Stimulated activated CD4-positive, alpha-beta T cell treated with anti-CD3 and anti-CD28 coated beads, Interleukin-12 subunit alpha, Interleukin-12 subunit beta, amount 100 ng/mL, for 48 hours (primary cell): ENCODE measurements at regions not wholly inside any gene's neighbourhood (a gene's known extent, or its start where the extent isn't known, plus 50 kb on each side); places are given as distances from the start of the nearest gene placed in this dataset.
"Not testable (repeated sequence)": the region's sequence is repeated elsewhere in the genome, so short reads cannot be mapped to it uniquely, and the experiment has no call there.

ENCODE experiments used
- DNase-seq, 3 donors: peaks; one replicate each; pipeline ENCODE4 v3.0.0-alpha.2; 2020; ENCODE audit warnings: low read depth in 2 of 3, low spot score in 1 of 3

DNA sequence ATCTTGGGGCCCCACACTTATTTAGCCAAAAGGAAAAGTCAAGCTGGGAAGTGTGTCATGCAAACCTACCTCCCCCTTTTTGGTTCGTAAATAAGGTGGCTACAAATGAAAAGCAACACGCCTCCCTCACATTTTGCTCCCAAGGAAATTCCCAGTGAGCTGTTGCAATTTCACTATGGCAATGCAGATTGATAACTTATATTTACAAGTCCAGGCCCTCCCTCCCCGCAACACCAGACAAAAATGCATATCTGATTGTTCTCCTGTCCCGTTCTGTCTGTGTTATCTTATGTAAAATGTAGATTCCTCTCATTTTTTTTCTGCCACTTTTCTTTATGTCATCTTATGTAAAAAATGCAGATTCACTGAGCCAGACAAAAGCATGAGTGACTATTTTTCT, 1305.3 kb downstream of the SLITRK5 start:
- no peak for DNase-seq

DNA sequence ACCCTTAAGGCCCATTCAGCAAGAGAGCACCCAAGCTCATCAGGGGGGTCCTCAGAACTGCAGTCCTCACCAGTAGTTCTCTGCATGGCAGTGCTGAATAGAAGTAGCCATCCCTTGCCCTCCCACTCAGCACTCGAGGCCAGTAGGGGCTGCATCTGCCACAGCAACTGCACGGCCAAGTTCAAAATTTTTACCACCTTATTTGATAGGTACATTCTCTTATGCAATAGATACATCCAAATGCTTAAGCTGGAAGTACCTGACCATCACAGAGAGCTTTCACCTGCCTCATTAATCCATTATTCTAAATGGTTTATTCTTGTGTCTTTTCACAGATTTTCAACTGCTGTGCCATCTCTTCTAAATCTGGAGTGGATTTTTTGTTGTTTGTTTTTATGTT, 1307.4 kb downstream of the SLITRK5 start:
- DNase-seq = no peak

DNA sequence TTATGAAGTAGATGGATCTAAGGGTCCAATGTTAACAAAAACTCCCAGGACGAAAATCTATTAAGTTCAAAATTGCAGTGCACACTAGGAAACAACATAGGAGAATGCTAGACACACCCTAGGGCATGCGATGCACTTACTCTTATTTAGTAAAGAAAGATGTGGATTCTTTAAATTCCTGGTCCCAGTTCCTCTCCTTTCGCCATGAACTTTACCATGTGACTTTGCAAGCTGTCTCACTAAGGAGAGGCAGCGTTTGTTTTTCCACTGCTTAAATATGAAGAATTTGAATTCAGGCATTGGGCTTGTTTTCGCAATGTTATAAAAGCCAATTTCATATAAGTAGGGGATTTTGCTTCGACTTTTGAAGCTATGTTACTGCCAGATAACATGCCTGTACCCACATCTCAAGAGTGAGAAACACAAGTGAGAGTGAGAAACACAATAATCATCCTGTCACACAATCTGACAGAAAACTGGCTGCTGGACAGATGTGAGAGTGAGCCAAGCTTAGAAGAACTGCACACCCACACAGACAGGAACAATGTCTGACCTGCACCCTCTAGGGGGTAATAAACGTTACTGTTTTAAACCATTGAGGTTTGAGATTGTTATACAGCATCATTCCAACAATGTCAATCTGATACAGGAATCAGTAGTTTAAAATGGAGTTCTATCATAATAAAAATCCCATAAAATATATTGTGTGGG, 1308.4 kb downstream of the SLITRK5 start:
- no peak for DNase-seq

DNA sequence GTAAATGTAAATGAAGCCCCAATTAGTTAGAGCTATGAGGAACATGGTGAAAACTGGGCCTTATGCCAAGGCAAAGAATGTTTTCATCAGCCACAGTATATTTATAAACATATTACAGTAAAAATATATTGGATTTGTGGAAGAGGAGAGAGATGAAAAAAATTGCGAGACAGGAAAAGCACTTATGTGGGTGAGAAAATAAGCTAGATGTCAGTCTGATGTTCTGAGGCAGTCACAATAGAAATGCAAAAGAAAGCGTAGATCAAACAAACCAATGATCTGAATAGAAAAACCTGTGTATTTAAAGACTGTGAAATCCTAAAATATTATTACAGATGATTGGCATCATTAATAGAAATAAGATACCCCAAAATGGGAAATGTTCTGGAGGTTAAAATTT, 1332.5 kb downstream of the SLITRK5 start:
- no peak for DNase-seq

DNA sequence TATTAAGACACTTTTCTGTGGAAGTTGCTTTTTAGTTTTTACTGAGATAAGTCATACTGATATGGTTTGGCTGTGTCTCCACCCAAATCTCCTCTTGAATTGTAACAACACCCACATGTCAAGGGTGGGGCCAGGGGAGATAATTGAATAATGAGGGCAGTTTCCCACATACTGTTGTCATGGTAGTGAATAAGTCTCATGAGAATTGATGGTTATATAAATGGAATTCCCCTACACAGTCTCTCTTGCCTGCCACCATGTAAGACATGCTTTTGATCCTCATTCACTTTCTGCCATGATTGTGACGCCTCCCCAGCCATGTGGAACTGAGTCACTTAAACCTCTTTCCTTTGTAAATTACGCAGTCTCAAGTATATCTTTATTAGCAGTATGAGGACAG, 1340.4 kb downstream of the SLITRK5 start:
- DNase-seq = no peak

DNA sequence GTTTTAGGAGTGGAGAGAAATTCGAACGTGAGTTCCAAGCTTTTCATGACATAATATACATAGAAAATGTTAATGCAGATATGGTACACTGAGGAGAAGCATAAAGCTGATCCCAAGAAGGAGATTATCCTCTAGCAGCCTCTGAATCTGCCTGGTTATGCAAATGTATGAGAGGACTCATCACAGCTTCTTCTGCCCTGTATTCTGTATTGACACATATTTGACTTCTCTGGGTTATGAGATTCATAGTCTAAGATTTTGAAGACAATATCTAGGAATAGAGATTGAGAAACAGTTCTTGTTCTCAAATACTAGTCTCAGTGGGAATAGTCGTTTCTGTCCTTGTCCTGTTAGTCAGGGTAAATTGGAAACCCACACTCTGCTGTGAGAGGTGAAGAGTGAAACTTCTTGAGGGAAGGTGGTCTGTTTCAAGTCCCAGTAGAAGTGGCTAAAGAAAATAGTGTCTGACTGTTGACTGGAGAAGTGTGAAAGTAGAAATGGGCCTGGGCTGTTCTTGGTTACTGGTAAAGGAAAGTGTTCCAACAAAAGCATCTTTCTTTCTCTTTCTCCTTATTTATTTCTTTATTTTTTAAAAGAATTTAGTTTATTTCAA, 1356.6 kb downstream of the SLITRK5 start:
- DNase-seq = no peak

DNA sequence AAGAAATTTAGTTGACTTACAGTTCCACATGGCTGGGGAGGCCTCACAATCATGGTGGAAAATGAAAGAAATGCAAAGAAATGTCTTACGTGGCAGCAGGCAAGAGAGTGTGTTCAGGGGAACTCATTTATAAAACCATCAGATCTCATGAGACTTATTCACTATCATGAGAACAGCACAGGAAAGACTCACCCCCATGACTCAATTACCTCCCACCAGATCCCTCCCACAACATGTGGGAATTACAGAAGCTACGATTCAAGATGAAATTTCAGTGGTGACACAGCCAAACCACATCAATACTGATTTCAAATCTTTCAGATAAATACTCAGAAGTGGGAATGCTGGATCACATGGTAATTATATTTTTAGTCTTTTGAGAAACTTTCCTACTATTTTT, 1357.9 kb downstream of the SLITRK5 start:
- peak in 1 of 3 donors; percentile 1 for DNase-seq

DNA sequence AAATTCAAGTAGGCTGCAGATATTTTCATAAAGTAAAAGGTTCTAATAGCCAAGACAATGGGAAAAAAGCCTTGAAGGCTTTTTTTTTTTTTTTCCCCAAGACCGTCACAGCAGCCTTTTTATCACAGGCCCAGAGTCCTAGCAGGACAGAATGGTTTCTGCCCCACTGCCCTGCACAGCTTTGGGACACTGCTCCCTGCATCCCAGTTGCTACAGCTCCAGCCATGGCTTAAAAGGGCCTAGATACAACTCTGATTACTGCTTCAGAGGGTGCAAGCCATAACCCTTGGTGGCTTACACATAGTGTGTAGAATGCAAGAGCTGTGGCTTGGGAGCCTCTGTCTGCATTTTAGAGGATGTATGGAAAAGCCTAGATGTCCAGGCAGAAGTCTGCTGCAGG, 1362.8 kb downstream of the SLITRK5 start:
- DNase-seq = no peak

DNA sequence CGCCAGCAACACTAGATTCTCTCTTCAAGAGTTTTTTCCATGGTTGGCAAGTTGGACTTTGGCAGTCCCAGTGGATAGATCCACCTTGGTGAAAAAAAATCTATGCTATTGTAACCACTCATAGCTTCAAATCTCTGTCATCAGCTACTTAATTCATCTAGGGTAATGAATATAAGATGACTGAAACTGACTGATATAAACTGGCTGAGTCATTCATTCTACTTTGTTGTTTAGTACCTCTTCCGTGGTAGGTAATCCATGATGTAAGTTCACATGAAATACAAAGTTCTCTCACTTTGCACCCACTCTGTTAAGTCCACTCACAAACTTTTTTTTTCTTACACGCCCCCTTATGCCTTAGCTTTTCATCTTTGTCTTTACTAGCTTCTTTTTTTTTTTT, 1381.5 kb downstream of the SLITRK5 start:
- DNase-seq = no peak

DNA sequence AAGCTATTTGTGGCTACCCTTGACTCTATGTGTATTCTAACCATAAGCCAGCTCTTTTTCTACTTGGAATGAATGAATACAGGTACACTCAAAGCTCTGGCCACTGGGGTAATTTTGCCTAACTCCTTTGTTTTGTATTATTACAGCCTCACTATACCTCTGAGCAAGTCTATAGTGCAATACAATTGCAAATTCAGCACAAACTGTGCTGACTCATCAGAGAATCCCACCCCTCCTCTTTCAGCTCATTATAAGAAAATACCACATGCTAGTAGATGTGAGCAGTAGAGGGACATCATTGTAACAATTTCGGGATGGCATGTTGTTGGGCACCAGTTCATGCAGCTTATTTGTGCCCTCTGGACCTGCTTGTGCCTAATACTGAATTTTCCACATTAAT, 1382.2 kb downstream of the SLITRK5 start:
- DNase-seq = no peak

DNA sequence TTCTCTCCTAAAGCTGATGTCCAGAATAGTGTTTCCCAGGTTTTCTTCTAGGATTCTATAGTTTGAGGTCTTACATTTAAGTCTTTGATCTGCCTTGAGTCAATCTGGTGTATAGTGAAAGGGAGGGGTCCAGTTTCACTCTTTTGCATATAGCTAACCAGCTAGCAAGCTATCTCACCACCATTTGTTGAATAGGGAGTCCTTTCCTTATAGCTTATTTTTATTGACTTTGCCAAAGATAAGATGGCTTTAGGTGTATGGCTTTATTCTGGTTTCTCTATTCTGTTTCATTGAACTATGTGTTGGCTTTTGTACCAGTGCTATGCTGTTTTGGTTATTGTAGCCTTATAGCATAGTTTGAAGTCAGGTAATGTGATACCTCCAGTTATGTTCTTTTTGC, 1386.1 kb downstream of the SLITRK5 start:
- no peak for DNase-seq

DNA sequence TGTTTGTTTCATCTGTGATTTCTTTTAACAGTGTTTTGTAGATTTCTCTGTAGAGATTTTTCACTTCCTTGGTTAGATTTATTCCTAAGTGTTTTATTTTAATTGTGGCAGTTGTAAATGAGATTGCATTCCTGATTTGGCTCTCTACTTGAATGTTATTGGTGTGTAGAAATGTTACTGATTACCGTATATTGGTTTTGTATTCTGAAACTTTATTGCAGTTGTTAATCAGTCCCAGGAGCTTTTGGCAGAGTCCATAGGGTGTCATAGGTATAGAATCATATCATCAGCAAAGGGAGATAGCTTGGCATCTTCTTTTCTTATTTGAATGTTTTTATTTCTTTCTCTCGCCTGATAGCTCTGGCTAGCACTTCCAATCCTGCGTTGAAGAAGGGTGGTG, 1386.7 kb downstream of the SLITRK5 start:
- DNase-seq = no peak

DNA sequence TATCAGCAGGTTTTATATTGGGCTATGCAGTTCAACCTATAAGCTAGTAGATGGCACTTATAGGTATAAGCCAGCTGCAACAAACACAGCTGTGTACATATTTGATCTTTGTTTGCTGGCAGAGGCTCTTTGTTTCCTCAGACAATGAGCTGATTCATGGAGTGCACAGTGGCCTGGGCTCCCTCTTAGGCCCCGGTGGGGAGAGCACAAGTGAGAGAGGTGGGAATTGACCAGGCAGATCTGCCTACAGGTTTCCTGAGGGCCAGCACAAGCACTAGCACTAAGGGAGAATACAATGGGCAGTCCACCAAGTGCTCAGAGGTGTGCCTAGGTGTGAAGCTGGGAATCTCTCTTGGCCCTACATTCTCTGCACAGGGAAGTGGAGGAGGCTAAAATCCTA, 1390.7 kb downstream of the SLITRK5 start:
- no peak for DNase-seq

DNA sequence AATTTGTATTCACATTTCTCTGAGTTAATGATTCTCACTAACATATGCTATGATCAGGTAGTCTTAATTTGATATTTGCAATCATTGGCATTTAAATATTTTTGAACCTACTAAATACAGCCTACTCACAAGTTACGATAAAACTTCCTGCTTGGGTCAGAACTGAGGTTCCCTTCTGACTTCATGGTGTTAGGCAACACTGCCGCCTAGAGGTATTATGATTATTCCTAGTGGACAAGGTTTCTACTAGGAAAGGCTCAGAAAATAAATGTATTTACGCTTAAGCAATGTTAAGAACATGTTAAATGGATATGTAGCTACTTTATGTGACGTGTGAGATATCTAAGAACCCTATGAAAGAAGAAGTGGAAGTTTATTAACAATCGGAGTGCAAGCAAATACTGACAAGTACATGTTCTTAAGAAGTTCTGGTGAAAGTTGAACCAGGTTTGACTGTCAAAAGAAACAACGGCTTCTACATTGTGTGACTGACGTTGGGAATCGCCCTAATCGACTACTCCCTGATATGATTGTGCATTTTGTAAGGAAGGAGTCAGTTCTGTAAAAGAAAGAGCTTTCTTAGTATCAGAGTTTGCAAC, 1395.8 kb downstream of the SLITRK5 start:
- DNase-seq = peak in 1 of 3 donors; percentile 46

DNA sequence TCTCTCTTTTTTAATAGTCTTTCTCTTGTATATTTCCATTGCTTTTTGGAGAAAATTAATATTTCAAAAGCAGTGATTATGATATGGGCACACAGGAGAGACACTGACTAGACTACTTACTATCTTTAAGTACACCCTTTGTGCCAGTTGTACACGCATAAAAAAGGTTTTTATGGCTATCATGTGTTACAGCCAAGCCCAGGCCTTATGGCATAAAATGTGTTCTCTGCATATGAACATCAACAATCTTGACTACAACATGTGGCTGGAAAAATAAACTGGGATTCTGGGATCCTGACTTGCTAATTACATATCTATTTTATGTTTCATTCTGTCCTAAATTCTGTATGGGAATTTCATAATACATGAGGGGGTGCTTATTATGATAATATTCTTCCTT, 1401.8 kb downstream of the SLITRK5 start:
- no peak for DNase-seq

DNA sequence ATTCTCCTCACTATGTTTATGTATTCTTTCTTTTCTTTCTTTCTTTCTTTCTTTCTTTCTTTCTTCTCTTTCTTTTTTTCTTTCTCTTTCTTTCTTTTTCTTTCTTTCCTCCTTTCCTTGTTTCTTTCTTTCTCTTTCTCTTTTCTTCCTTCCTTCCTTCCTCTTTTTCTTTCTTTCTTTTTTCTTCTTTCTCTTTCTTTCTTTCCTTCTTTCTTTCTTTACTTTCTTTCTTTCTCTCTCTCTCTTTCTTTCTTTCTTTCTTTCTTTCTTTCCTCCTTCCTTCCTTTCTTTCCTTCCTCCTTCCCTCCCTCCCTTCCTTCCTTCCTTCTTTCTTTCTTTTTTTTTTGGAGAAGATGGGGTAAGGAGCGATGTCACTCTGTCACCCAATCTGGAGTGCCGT, 1405.5 kb downstream of the SLITRK5 start:
- DNase-seq = no peak

DNA sequence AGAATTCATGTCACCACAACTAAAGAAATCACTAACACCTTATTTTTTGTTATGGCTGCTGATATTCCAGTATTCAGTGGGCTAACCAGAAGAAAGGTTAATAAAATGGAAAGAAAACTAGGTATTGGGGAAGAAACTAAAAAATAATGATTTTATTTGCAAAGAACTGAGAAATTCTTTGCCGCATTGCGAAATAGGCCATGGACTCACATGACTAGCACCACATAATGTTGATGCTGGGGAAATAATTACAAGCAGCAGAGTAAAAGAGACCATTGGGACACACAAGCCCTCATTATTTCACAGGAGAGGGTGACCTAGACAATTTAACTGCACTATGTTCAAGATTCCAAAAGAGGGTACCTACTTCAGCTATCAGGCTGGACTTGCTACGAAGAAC, 1411.5 kb downstream of the SLITRK5 start:
- DNase-seq = no peak

DNA sequence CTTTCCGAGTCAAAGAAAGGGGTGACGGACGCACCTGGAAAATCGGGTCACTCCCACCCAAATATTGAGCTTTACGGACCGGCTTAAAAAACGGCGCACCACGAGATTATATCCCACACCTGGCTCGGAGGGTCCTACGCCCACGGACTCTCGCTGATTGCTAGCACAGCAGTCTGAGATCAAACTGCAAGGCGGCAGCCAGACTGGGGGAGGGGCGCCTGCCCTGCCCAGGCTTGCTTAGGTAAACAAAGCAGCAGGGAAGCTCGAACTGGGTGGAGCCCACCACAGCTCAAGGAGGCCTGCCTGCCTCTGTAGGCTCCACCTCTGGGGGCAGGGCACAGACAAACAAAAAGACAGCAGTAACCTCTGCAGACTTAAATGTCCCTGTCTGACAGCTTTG, 1416.9 kb downstream of the SLITRK5 start:
- DNase-seq = not testable (repeated sequence)

DNA sequence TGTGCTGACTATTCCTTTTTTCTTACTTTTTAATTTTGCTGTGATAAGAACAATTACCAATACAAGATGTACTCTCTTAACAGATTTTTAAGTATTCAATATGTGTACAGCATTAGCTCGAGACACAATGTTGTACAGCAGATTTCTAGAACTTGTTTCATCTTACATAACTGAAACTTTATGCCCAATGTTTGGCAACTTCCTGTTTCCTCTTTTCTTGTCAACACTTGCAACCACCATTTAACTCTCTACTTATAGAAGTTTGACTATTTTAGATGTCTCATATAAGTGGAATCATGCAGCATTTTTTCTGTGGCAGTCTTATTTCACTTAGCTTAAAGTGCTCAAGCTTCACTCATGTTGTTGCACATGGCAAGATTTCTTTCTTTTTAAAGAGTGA, 1426.8 kb downstream of the SLITRK5 start:
- DNase-seq = no peak

DNA sequence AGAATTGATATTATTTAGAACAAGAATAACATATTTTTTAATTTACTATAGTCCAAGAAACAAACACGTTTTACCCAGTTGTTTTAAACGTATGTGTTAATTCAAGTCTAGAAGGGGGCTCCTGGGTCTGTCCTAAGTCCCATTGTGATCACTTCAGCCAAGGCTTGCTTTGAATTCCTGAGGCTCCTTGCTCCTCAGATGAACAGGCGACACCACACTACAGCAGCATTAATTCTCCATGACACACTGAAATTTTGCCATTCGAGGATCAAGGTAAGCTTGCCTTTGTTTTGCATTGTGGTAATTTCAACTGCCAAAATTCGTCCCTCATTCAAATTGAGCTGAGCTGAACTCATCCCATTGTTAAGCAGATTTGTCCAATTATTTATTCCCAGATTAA, 1442.6 kb downstream of the SLITRK5 start:
- DNase-seq = no peak

DNA sequence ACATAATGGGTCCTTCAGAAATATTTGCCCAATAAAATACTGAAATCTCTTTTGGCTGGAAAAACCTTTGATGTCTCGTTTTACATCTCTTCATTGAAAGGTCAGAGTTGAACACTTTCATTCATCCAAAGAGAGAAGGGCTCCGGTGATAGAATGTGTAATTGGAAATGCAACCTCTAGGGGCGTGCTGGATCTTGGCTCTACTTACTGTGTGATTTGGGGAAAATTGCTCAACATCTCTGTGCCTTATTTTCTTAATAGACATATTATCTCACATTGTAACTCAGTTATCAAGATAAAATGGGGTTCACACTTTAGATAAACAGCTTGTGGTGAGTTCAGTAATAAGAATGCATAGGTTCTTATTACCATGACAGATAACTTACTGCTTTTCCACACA, 1444.1 kb downstream of the SLITRK5 start:
- no peak for DNase-seq

DNA sequence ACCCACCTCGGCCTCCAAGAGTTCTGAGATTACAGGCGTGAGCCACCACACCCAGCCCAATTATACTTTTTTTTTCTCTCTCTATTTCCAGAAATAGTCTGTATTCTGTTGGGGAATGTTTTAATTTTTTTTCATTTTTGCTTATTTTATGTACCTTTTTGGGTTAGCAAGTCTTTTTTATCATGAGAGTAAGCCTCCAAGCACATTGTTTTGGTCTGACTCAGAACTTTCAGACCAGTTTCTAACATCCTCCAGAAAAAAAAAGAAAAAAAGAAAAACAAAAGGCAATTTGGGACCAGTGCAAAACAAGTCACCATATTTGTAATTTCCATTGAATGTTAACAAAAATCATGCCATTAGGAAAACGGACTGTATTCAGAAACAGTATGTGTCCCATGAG, 1465.5 kb downstream of the SLITRK5 start:
- DNase-seq = no peak

DNA sequence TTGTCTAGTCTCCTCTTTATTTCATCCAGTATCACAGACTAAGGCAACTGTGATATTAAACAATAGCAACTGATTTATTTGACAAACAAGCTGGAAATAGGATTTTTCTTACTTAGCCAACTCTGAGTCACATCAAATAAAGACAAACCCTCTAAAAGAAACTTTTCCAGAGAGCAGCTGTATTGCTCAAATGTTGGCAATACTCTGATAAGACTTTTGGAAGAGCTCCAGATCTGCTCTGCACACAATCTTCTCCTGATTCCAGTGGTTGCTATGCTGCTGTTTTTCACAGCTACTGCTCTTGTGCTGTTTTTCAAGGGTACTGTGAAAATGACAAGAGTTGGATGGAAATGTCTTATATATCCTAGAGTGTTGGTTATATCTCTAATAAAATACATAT, 1479.2 kb downstream of the SLITRK5 start:
- no peak for DNase-seq
